ENCODE measurements at regions not wholly inside any gene's neighbourhood (a gene's known extent, or its start where the extent isn't known, plus 50 kb on each side); places are given as distances from the start of the nearest gene placed in this dataset.

GRCh38 chr12:124440031-124440626, 127.3 kb downstream of the NCOR2 start:
- TF ChIP-seq POLR2AphosphoS5 (IDR thresholded peaks at IDR 0.05; ENCODE audit: low read depth, low read length) (no peak), CTCF (IDR thresholded peaks at IDR 0.05) (no peak)

Data from Panc1 (cell line).